BE2C (cell line): ENCODE measurements at regions not wholly inside any gene's neighbourhood (a gene's known extent, or its start where the extent isn't known, plus 50 kb on each side); places are given as distances from the start of the nearest gene placed in this dataset.

Experiments used
- DNase-seq: peaks from one replicate; pipeline ENCODE4 v3.0.0-alpha.2; 2020
- H3K27me3 ChIP-seq: fragments of 250-450 bp; sonication (Bioruptor Pico); 2 replicates; pipeline ENCODE4 v1.5.1; 2020; ENCODE audit warnings: mild to moderate bottlenecking
- H3K36me3 ChIP-seq: fragments of 250-450 bp; sonication (Bioruptor Pico); 2 replicates; pipeline ENCODE4 v1.5.1; 2020; ENCODE audit warnings: mild to moderate bottlenecking
- H3K4me1 ChIP-seq: fragments of 250-450 bp; sonication (Bioruptor Pico); 2 replicates; pipeline ENCODE4 v1.5.1; 2020
- H3K4me3 ChIP-seq: 2 replicates; pipeline ENCODE4 v1.5.1; 2011; ENCODE audit warnings: low read depth, low read length
- H3K9me3 ChIP-seq: fragments of 250-450 bp; sonication (Bioruptor Pico); 2 replicates; pipeline ENCODE4 v1.5.1; 2020
- CTCF ChIP-seq: IDR thresholded peaks from 2 replicates; pipeline ENCODE4 v1.5.1; 2012; ENCODE audit warnings: mild to moderate bottlenecking, low read depth, low read length

GRCh38 chr5:23840083-23840482 is 332.7 kb downstream of the PRDM9 start:
- no peak overlapping the region for H3K4me3 ChIP-seq
- DNase-seq, result no peak
- no peaks in the 10 kb centered on the region for H3K9me3 ChIP-seq
- no peaks in the 10 kb centered on the region for H3K27me3 ChIP-seq
- H3K4me1 ChIP-seq, result no peaks in the 10 kb centered on the region
- peak; percentile 12; the same call in 1 of the 2 replicates for TF ChIP-seq CTCF
- no peaks in the 10 kb centered on the region for H3K36me3 ChIP-seq

GRCh38 chr5:23864786-23865185 is 357.4 kb downstream of the PRDM9 start:
- Histone ChIP-seq H3K9me3 (no peaks in the 10 kb centered on the region; the same call in 1 of the 2 replicates), H3K4me1 (no peaks in the 10 kb centered on the region), H3K36me3 (no peaks in the 10 kb centered on the region), H3K4me3 (no peak overlapping the region), H3K27me3 (no peaks in the 10 kb centered on the region)
- no peak for DNase-seq
- no peak for TF ChIP-seq CTCF

- no peaks in the 10 kb centered on the region for H3K27me3 ChIP-seq
- no peak for TF ChIP-seq CTCF
These were observed 370.4 kb downstream of the PRDM9 start for GRCh38 chr5:23877847-23878246.

GRCh38 chr5:23884405-23885031 is 377.1 kb downstream of the PRDM9 start:
- DNase-seq, result no peak
- Histone ChIP-seq H3K27me3 (no peaks in the 10 kb centered on the region), H3K4me1 (no peaks in the 10 kb centered on the region), H3K36me3 (no peaks in the 10 kb centered on the region), H3K4me3 (no peak overlapping the region), H3K9me3 (no peaks in the 10 kb centered on the region)
- no peak for TF ChIP-seq CTCF

More at GRCh38 chr5:23877847-23878246, 370.4 kb downstream of the PRDM9 start:
- H3K36me3 ChIP-seq, result no peaks in the 10 kb centered on the region
- no peak overlapping the region for H3K4me3 ChIP-seq
- H3K4me1 ChIP-seq, result no peaks in the 10 kb centered on the region
- no peaks in the 10 kb centered on the region for H3K9me3 ChIP-seq
- DNase-seq, result no peak

GRCh38 chr5:23893561-23893960 is 386.2 kb downstream of the PRDM9 start:
- no peak overlapping the region for H3K4me3 ChIP-seq
- no peak for TF ChIP-seq CTCF
- no peaks in the 10 kb centered on the region for H3K4me1 ChIP-seq
- DNase-seq, result no peak
- H3K9me3 ChIP-seq, result no peaks in the 10 kb centered on the region
- no peaks in the 10 kb centered on the region for H3K36me3 ChIP-seq
- no peaks in the 10 kb centered on the region for H3K27me3 ChIP-seq

- no peak for DNase-seq
- no peak for TF ChIP-seq CTCF
- Histone ChIP-seq H3K9me3 (no peaks in the 10 kb centered on the region), H3K4me3 (no peak overlapping the region), H3K36me3 (no peaks in the 10 kb centered on the region), H3K4me1 (no peaks in the 10 kb centered on the region), H3K27me3 (no peaks in the 10 kb centered on the region; the same call in 1 of the 2 replicates)
These were observed 388.2 kb downstream of the PRDM9 start for GRCh38 chr5:23895614-23896013.
